Chondrocyte (in vitro differentiated cells): ENCODE measurements at regions not wholly inside any gene's neighbourhood (a gene's known extent, or its start where the extent isn't known, plus 50 kb on each side); places are given as distances from the start of the nearest gene placed in this dataset.
"Not testable (repeated sequence)": the region's sequence is repeated elsewhere in the genome, so short reads cannot be mapped to it uniquely, and the experiment has no call there.

Experiments used
- DNase-seq: peaks from one replicate; pipeline ENCODE4 v3.0.0; 2021; ENCODE audit warnings: mixed read lengths, low spot score
- H3K27ac Mint-ChIP-seq: one replicate; pipeline ENCODE4 v1.8.0; 2021; ENCODE audit warnings: mild to moderate bottlenecking, moderate library complexity, mixed read lengths; ENCODE audit not compliant: unreplicated experiment
- H3K27me3 Mint-ChIP-seq: 2 replicates; pipeline ENCODE4 v1.8.0; 2021; ENCODE audit warnings: low read depth, mixed read lengths
- H3K36me3 Mint-ChIP-seq: 2 replicates; pipeline ENCODE4 v1.8.0; 2021; ENCODE audit warnings: low read depth, mixed read lengths
- H3K4me1 Mint-ChIP-seq: 2 replicates; pipeline ENCODE4 v1.8.0; 2021; ENCODE audit warnings: low read depth, mild to moderate bottlenecking, mixed read lengths
- H3K4me3 Mint-ChIP-seq: one replicate; pipeline ENCODE4 v1.8.0; 2021; ENCODE audit warnings: mild to moderate bottlenecking, moderate library complexity, mixed read lengths; ENCODE audit not compliant: unreplicated experiment
- H3K9me3 Mint-ChIP-seq: 2 replicates; pipeline ENCODE4 v1.8.0; 2021; ENCODE audit warnings: low read depth, mixed read lengths
- TF ChIP-seq, protein P1 (sequence below): fragments of 200-600 bp; sonication (generic); IDR thresholded peaks from 2 replicates; pipeline ENCODE4 v1.5.0; 2021; ENCODE audit warnings: antibody characterized with exemption, mild to moderate bottlenecking, moderate library complexity

DNA sequence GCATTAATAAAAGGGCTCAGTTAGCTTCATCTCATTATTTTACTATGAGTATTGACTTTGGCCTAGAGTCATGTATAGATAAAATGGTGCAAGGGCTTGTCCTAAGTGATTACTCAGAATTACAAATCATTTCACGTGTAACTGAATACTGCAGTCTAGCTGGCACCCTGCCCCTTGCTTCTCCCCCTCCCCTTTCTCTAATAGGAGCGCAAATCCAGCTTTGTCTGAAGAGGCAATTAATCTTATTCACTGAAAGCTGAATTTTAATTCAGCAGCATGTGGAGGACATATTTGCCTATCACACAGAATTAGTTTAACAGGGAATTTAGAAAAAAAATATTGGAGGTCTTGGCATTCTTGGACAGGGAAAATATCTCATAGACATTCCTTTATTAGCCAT is 412.1 kb upstream of the DPH6 start:
- TF ChIP-seq, protein P1, sequence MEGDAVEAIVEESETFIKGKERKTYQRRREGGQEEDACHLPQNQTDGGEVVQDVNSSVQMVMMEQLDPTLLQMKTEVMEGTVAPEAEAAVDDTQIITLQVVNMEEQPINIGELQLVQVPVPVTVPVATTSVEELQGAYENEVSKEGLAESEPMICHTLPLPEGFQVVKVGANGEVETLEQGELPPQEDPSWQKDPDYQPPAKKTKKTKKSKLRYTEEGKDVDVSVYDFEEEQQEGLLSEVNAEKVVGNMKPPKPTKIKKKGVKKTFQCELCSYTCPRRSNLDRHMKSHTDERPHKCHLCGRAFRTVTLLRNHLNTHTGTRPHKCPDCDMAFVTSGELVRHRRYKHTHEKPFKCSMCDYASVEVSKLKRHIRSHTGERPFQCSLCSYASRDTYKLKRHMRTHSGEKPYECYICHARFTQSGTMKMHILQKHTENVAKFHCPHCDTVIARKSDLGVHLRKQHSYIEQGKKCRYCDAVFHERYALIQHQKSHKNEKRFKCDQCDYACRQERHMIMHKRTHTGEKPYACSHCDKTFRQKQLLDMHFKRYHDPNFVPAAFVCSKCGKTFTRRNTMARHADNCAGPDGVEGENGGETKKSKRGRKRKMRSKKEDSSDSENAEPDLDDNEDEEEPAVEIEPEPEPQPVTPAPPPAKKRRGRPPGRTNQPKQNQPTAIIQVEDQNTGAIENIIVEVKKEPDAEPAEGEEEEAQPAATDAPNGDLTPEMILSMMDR = no peak
- Mint-ChIP-seq H3K27me3 (no peaks in the 10 kb centered on the region), H3K9me3 (no peaks in the 10 kb centered on the region), H3K4me3 (no peak overlapping the region), H3K27ac (no peak overlapping the region), H3K36me3 (no peaks in the 10 kb centered on the region), H3K4me1 (peaks cover 20% of the 10 kb centered on the region)
- no peak for DNase-seq

DNA sequence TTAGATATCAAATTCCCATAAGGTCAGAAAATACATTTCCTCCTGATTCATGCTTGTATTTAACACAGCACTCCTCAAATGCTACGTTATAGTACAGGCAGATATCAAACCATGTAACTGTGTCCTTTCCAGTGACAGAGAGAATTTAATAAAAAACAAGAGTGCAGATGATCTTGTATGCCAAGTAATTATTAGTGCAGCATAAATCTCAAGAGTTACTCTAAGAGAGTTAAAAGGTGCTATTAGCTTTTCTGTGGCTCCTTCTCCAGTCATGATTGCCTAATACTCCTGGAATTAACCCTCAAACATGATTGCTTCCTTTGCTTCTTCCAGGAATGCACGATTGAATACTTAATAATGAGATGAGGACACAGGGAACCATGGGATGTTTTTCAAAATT is 413.0 kb upstream of the DPH6 start:
- Mint-ChIP-seq H3K4me3 (no peak overlapping the region), H3K4me1 (peaks cover 20% of the 10 kb centered on the region), H3K27me3 (no peaks in the 10 kb centered on the region), H3K9me3 (no peaks in the 10 kb centered on the region), H3K36me3 (no peaks in the 10 kb centered on the region), H3K27ac (no peak overlapping the region)
- no peak for DNase-seq
- TF ChIP-seq, protein P1 = no peak

DNA sequence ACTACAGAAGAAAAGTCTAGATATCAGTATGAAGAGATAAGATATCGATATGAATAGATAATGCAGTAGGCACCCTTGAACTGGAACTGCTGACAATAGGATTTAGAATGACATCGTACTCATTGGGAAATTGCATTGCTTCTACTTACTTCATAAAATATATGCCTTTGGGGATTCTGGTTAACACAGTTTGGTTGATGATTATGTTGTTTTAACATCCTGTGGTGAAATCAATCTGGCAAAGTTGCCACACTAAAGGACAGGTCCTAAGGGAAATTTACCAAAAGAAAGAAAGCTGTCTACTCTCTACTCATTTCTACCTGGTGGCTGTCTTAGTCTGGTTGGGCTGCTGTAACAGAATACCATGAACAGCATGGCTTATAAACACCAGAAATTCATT is 417.4 kb upstream of the DPH6 start:
- H3K36me3 Mint-ChIP-seq = no peaks in the 10 kb centered on the region
- no peak overlapping the region for H3K4me3 Mint-ChIP-seq
- no peaks in the 10 kb centered on the region for H3K9me3 Mint-ChIP-seq
- TF ChIP-seq, protein P1 = no peak
- H3K4me1 Mint-ChIP-seq = peaks cover 10% of the 10 kb centered on the region
- no peak overlapping the region for H3K27ac Mint-ChIP-seq
- no peak for DNase-seq
- no peaks in the 10 kb centered on the region for H3K27me3 Mint-ChIP-seq

DNA sequence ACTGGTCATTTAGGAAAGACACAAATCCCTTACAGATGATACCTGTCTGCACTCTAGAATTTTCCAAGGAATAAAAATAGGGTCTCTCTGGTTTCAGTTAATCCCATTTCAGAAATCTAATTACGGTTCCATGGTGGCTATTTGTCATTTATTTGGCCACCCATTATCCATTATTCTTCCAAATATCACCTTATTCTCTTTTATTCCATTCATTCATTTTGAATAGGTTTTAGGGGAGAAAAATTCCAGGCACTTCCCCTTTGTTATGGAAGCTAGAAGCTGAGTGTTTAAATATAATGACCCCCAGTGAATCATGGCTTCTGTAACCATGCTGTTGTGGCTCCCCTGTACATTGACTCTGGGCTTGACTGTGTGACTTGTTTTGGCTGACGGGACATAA is 420.8 kb upstream of the DPH6 start:
- H3K9me3 Mint-ChIP-seq = no peaks in the 10 kb centered on the region
- TF ChIP-seq, protein P1 = no peak
- H3K36me3 Mint-ChIP-seq = no peaks in the 10 kb centered on the region
- H3K27me3 Mint-ChIP-seq = no peaks in the 10 kb centered on the region
- no peak overlapping the region for H3K27ac Mint-ChIP-seq
- H3K4me1 Mint-ChIP-seq = no peaks in the 10 kb centered on the region
- no peak for DNase-seq
- no peak overlapping the region for H3K4me3 Mint-ChIP-seq

DNA sequence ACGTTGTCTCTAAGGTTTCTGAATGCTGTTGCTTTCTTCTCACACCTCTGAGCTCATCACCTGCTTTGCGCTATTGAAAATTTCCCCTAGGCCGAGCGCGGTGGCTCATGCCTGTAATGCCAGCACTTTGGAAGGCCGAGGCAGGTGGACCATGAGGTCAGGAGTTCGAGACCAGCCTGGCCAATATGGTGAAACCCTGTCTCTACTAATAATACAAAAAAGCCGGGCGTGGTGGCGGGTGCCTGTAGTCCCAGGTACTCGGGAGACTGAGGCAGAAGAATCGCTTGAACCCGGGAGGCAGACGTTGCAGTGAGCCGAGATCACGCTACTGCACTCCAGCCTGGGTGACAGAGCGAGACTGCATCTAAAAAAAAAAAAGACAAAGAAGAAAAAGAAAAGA is 422.0 kb upstream of the DPH6 start:
- H3K9me3 Mint-ChIP-seq, H3K27me3 Mint-ChIP-seq, H3K27ac Mint-ChIP-seq, H3K36me3 Mint-ChIP-seq, H3K4me3 Mint-ChIP-seq, H3K4me1 Mint-ChIP-seq: not testable (repeated sequence)
- peak; percentile 55 for DNase-seq

DNA sequence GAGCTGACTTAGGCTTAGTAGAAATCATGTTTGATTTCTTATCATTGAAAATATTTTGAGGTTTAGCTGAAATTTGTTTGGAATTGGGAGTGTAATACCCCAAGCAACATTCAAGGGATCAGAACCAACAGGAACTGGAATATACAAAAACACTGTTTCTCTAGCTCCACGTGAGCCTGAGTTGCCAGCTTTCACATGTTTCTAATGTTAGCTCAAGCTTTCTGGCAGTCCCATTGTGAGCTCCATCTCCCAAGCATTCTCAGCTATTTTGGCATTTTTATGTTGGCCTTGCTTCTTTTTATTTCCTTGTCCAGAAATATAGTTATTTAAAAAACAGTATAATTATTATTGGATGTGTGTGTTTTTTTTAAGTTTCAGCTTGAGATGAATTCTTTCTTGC is 427.1 kb upstream of the DPH6 start:
- no peak for DNase-seq
- H3K4me1 Mint-ChIP-seq = no peaks in the 10 kb centered on the region
- no peaks in the 10 kb centered on the region for H3K36me3 Mint-ChIP-seq
- H3K27ac Mint-ChIP-seq = no peak overlapping the region
- TF ChIP-seq, protein P1 = no peak
- H3K27me3 Mint-ChIP-seq = no peaks in the 10 kb centered on the region
- no peaks in the 10 kb centered on the region for H3K9me3 Mint-ChIP-seq
- H3K4me3 Mint-ChIP-seq = no peak overlapping the region
